Activated effector memory CD4-positive, alpha-beta T cell treated with anti-CD3 and anti-CD28 coated beads, Interleukin-2, amount 50 U/mL, for 16 hours (primary cell): ENCODE measurements at regions not wholly inside any gene's neighbourhood (a gene's known extent, or its start where the extent isn't known, plus 50 kb on each side); places are given as distances from the start of the nearest gene placed in this dataset.
"Not testable (repeated sequence)": the region's sequence is repeated elsewhere in the genome, so short reads cannot be mapped to it uniquely, and the experiment has no call there.

Source experiments
- DNase-seq: peaks from one replicate; pipeline ENCODE4 v3.0.0-alpha.2; 2020

DNA sequence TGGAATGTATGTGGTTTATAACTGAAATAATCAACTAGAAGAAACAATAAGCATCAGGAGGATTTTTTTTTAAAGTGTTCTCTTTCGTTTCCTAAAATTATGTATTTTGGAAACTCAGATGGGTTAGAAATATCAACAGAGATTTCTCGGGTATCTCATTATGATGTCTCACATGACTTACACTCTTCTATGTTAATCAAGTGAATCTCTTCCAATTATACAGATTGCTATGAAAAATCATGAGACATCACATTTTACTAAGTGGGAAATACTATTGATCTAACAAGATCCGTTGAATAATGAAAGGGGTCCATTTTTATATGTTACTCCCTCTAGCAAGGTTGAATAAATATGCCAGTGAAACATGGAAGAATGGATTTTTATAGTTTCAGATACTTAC lies 54.7 kb upstream of the NRIP1 start:
- no peak for DNase-seq

DNA sequence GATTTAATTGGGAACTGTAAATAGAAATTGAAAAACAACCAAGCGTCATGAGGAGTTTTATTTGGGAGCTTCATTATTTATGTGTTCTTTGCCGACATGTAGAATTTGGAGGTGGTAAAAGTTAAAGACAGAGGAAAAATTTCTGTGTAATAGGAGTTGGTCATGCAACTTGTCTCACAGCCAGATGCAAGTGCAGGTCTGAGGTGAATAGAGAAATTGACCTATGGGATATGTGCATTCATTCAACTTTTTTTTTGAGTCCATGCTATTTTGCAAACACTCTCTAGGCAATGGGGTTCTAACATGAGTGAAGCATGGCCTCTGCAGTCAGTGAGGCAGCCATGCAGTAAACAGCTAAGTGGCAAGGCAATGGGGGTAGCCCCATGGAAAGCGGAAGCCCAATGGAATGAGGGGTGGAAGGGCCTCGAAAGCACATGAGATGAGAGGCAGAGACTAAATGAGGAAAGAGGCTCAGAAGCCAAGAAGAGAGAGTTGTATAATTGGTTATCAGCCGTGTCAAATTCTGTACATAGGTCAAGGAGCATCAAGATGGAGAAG lies 56.4 kb upstream of the NRIP1 start:
- DNase-seq = no peak

- DNase-seq = no peak
Measured at GRCh38 chr21:15121655-15122120, 56.9 kb upstream of the NRIP1 start.

DNA sequence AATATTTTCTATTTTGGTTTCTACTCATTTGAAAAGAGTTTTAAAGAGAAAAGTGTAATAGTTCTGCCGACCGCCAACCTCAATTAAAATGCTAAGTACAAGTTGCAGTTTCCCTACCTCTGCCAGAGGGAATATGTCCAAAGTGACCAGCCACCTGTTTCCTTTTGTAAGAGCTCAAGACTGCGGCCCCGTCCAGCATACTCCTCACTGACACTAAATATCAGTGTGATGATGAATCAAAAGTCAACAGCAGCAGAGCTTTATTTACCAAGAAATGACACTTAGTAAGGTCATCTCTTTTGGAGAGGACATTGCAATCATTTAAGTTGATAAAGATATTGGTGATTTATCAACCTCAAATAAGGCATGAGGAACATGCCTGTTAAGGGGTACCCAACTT lies 57.4 kb upstream of the NRIP1 start:
- no peak for DNase-seq

- DNase-seq = no peak
Measured at GRCh38 chr21:15124731-15125130, 59.9 kb upstream of the NRIP1 start.

GRCh38 chr21:15126948-15127347 lies 62.1 kb upstream of the NRIP1 start:
- no peak for DNase-seq

DNA sequence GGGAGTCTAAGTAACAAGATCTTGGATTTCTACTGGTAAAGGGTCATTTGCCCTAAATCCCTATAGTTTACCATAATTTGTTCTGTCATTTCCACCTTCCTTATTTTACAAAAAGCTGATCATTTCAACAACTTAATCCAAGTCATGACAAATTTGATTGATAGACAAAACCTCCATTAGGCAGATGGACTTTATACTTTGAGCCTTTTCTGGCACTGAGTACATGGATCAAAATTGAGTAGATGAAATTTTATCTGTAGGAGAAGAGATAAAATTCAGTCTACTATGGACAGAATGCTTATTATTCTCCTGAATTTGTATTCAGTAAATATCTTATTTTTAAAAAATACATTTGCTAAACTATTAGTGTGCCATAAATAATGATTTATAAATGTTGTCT lies 62.6 kb upstream of the NRIP1 start:
- no peak for DNase-seq

GRCh38 chr21:15128267-15128666 lies 63.5 kb upstream of the NRIP1 start:
- DNase-seq = no peak

DNA sequence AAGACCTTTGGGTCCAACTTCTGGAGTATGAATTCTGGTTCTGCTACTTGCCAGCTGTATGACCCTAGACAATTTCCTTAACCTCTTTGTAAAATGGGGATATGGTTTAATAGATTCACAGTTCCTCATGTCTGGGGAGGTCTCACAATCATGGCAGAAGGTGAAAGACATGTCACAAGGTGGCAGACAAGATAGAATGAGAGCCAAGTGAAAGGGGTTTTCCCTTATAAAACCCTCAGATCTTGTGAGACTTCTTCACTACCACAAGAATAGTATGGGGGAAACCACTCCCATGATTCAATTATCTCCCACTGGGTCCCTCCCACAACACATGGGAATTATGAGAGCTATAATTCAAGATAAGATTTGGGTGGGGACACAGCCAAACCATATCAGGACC lies 63.9 kb upstream of the NRIP1 start:
- DNase-seq = not testable (repeated sequence)

DNA sequence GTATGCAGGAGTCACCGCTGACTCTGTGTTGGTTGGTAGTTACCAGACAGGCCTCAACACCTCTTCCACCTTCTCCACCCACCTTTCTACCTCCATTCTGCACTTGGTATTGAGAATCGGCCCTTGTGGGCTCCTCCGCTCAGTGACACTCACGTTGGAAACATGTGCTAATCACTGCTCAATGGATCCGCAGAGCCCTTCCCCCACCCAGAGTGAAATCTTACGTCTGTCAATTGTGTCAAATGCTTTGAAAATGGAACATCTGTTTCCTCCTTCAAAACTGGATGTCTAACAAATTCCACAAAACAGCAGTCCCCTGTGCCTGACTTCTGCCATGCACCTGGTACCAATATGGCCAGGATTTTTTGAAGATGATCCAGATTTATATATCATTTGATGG lies 65.5 kb upstream of the NRIP1 start:
- no peak for DNase-seq

DNA sequence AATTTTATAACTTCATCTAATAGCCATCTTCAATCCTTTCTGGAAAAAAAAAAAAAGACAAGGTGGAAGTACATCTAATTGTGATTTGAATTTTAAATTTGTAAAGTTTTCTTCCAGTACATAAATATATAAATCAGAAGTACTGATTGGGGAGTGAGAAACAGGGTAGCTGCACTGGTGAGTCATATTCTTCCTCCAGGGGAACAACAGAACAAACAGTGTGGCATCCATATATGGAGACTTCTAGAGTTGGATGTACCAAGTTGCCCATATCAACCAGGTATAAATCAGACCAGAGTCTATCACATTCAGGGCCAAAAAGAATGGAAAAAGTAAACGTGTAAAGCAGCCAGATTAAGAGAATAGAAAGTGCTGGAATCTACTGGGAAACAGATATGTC lies 66.0 kb upstream of the NRIP1 start:
- no peak for DNase-seq

- DNase-seq = no peak
Measured at GRCh38 chr21:15132781-15133180, 68.0 kb upstream of the NRIP1 start.

GRCh38 chr21:15134701-15135470 lies 70.1 kb upstream of the NRIP1 start:
- no peak for DNase-seq

- DNase-seq = no peak
Measured at GRCh38 chr21:15135867-15136629, 71.2 kb upstream of the NRIP1 start.

- DNase-seq = no peak
Measured at GRCh38 chr21:15138490-15138889, 73.7 kb upstream of the NRIP1 start.

DNA sequence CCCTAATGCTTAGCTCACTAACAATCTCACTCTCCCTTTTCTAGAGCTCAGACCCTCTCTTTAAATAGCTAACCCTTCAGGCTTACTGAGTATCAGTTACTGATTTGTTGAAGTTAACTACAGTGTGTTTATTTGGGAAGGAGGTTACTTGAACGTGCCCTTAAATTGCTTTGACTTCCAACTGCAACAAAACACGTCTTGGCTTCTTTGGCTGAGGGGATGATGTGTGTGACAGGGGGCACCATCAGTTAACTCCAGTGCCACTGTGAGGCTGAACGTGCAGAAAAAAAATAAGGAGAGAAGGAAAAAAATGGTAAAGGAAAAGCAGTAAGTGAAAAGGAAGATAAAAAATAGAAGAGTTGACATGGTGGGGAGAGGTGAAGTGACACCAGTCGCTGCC lies 75.1 kb upstream of the NRIP1 start:
- DNase-seq = no peak

DNA sequence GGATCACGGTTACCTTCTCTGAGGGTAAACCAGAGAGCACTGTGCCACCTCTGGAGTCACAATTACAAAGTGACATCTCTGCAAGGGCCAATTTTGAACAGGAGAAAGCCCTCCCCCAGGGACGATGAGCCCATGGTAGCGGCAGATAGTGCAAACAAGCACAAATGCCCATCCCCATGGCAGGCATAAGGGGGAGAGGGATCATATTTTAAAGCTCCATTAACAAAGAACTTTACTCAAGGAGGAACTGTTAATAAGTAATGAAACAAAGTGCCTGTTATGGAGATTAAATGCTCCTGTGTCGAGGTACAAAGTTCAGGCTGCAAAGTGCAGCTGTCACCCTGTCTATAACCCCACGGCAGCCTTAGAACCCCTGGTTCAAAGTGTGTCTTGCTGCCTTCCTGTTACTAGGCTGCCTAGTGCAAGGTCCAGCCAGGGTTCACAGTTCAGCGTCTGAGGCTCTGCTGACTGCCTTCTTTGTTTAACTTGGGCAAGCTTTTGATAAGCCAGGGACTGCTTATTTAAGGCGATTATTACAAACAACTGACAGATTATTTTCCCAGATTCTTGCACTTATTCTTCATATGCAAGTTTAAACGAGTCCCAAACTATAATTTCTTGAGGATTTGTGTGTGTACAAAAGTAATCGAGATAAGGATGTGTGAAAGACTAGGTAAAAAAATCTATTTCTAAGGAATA lies 75.7 kb upstream of the NRIP1 start:
- no peak for DNase-seq

GRCh38 chr21:15141261-15141970 lies 76.6 kb upstream of the NRIP1 start:
- DNase-seq = no peak

GRCh38 chr21:15144026-15144425 lies 79.2 kb upstream of the NRIP1 start:
- no peak for DNase-seq

DNA sequence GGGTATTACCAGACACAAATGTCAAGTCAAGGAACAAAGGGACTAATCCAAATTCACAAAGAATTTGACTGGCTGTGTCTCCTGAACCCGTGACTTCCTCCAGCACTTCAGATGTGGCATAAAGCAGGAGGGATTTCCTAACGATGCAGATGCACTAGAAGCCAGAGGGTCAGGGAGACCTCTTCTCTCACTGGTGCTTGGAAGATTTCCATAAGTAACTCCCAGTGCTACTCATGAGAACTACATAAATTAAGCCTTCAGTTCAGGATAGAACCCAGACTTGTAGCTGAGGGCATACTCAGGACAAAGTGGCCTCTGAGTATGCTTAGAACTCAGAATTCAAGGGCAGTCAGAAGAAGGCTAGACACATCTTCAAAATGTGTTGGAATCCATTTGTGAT lies 83.6 kb upstream of the NRIP1 start:
- no peak for DNase-seq

DNA sequence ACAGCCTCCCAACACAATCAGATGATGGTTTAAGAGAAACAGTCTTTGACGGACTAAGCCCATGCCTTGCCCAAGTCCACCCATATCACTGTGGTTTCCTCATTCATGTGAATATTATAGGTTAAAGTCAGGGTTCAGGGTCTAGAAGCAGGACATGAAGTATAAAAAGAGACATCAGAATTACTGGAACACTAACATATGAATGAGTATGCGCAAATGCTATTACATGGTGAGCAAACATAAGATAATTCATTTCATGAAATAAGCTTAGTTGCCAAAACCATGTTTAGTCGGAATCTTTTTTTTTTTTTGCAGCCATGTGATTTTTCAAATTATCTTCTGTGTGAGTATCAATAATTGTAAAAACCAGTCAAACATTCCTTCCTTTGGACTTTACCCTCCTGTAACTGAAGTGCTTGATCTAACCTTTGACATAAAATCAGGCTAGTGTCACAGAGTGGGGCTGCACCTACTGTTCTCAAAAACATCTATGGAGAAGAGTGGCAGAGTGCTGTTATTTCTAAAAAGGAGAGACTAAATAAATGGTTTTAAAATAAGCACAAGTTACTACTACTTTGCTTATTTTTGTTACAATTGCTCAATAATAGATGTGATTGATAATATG lies 84.9 kb upstream of the NRIP1 start:
- no peak for DNase-seq

- DNase-seq = no peak
Measured at GRCh38 chr21:15151385-15152103, 86.7 kb upstream of the NRIP1 start.
